AG04449 (cell line): ENCODE measurements at regions not wholly inside any gene's neighbourhood (a gene's known extent, or its start where the extent isn't known, plus 50 kb on each side); places are given as distances from the start of the nearest gene placed in this dataset.
"Not testable (repeated sequence)": the region's sequence is repeated elsewhere in the genome, so short reads cannot be mapped to it uniquely, and the experiment has no call there.

Experiments used
- CTCF ChIA-PET: fragments of 350-600 bp; formaldehyde crosslinking; extraction: SDS; loops from one replicate; lab custom pipeline; 2021; ENCODE audit warnings: antibody characterized with exemption; lab: Yijun Ruan, JAX
- POLR2A ChIA-PET: fragments of 400-600, 350-600 bp; formaldehyde crosslinking; extraction: SDS; loops from one replicate; lab custom pipeline; 2020; ENCODE audit warnings: antibody characterized with exemption, inconsistent platforms; lab: Yijun Ruan, JAX
- DNase-seq: peaks from one replicate; pipeline ENCODE4 v3.0.0-alpha.2; 2010; ENCODE audit warnings: low read depth, low spot score
- H3K4me3 ChIP-seq: 2 replicates; pipeline ENCODE4 v1.5.1; 2011; ENCODE audit warnings: low read depth, mild to moderate bottlenecking, control low read depth, low read length
- TF ChIP-seq, protein P1 (sequence below): IDR thresholded peaks from one replicate; pipeline ENCODE4 v1.5.1; 2011; ENCODE audit warnings: mild to moderate bottlenecking, moderate library complexity, low read length, control low read depth, inconsistent platforms; ENCODE audit not compliant: insufficient read depth; ENCODE audit errors: missing control alignments

GRCh38 chr6:135555550-135555949 lies 58.0 kb upstream of the AHI1 start:
- ChIA-PET CTCF (interaction anchor here (0.8 to 1.5 kb wide), 3 partner anchors 16 to 670 kb away, joined by 3 to 8 read pairs (median 3); no protein-coding TSS in a partner anchor), POLR2A (no interaction called here)
- no peak for DNase-seq
- no peak overlapping the region for H3K4me3 ChIP-seq
- TF ChIP-seq, protein P1, sequence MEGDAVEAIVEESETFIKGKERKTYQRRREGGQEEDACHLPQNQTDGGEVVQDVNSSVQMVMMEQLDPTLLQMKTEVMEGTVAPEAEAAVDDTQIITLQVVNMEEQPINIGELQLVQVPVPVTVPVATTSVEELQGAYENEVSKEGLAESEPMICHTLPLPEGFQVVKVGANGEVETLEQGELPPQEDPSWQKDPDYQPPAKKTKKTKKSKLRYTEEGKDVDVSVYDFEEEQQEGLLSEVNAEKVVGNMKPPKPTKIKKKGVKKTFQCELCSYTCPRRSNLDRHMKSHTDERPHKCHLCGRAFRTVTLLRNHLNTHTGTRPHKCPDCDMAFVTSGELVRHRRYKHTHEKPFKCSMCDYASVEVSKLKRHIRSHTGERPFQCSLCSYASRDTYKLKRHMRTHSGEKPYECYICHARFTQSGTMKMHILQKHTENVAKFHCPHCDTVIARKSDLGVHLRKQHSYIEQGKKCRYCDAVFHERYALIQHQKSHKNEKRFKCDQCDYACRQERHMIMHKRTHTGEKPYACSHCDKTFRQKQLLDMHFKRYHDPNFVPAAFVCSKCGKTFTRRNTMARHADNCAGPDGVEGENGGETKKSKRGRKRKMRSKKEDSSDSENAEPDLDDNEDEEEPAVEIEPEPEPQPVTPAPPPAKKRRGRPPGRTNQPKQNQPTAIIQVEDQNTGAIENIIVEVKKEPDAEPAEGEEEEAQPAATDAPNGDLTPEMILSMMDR, result no peak

- no peak for DNase-seq
- TF ChIP-seq, protein P1, result no peak
- ChIA-PET POLR2A (no interaction called here), CTCF (no interaction called here)
- no peak overlapping the region for H3K4me3 ChIP-seq
Observed at GRCh38 chr6:135557582-135557981, 60.0 kb upstream of the AHI1 start.

GRCh38 chr6:135565605-135566004 lies 68.1 kb upstream of the AHI1 start:
- DNase-seq, CTCF ChIA-PET, H3K4me3 ChIP-seq, POLR2A ChIA-PET: not testable (repeated sequence)

- ChIA-PET CTCF (no interaction called here), POLR2A (no interaction called here)
- TF ChIP-seq, protein P1, result no peak
- no peak overlapping the region for H3K4me3 ChIP-seq
- DNase-seq, result no peak
Observed at GRCh38 chr6:135566311-135567068, 69.0 kb upstream of the AHI1 start.

DNA sequence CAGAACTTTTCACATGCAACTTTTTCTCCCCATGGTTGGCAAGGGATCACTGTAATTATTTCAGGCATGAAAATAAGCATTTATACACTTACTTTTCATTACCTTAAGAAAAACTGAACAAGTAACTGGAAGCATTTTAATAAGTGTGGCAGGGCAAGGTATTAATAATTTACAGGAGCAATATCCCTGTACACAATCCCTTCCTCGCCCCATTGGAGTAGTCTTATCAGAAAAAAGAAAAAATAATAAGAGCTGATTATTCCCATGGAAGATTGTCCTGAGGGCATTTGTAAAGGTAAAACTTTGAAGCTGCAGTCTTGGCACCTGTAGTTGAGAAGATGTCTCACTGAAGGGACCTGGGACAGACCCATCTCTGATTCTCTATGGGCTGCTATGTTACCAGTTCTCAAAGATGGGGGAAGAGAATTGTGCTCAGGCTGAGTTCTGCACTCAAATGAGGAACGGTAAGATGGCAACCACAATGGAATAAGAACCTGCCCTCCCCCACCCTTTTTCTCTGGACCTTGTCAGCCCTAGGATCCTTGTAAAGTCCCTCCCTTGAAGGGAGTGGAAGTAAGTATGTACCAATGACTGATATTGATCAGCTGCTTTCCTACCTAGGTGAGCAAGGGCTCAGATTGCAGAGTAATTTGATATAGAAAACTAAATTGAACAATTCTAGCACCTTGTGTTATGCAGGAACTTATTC lies 70.0 kb upstream of the AHI1 start:
- CTCF ChIA-PET, result no interaction called here
- POLR2A ChIA-PET, result no interaction called here
- no peak for DNase-seq
- TF ChIP-seq, protein P1, result no peak
- H3K4me3 ChIP-seq, result no peak overlapping the region

DNA sequence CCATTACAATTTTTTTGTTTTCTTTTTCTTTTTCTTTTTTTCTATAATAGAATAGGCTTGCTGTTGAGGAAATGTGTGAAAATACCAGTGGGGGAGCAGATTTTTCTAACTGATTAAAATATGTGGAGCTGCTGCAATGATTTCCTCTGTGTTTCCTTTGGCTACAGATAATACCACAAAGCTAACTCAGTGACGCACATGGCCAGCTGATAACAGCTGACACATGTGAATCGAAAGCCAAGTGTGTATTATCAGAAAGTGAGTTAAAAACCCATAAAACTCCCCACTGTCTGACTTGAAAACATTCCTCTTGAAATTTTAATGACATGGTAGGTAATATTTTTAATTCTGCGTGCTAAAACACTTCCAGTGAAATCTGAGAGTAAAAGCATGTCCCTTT lies 70.8 kb upstream of the AHI1 start:
- TF ChIP-seq, protein P1, result no peak
- DNase-seq, result peak; percentile 84
- no peak overlapping the region for H3K4me3 ChIP-seq
- POLR2A ChIA-PET, result no interaction called here
- CTCF ChIA-PET, result interaction anchor here (1.2 kb wide), 1 partner anchor 32 kb away, joined by 3 read pairs; no protein-coding TSS in a partner anchor
